SH-SY5Y (cell line): ENCODE measurements at regions not wholly inside any gene's neighbourhood (a gene's known extent, or its start where the extent isn't known, plus 50 kb on each side); places are given as distances from the start of the nearest gene placed in this dataset.

ENCODE experiments used
- GATA2 ChIP-seq: IDR thresholded peaks from 2 replicates; pipeline ENCODE4 v1.6.1; 2011; ENCODE audit warnings: mild to moderate bottlenecking, low read depth, low read length
- GATA3 ChIP-seq: IDR thresholded peaks from 2 replicates; pipeline ENCODE4 v1.6.1; 2011; ENCODE audit warnings: low read depth, mild to moderate bottlenecking, low read length, moderate library complexity

DNA sequence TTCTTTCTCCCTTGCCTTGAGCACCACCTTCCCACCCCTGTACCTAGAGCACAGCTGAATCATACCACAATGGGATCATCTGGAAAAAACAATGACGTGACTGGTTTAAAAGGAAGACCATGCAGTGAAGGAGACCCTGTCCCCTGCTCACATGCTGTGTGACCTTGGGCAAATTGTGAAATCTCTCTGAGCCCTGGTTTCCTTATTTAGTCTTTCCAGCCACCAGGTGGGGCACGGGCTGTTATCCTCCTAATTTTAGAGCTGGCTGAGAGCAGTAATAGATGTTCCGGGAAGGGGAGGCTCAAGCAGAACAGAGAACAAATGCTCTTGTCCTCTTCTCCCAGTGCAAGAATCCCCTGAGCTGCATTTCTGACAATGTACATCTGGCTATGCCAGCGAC is 198.3 kb downstream of the RPS24 start:
- TF ChIP-seq GATA2: no peak
- TF ChIP-seq GATA3: no peak
